ENCODE measurements at regions not wholly inside any gene's neighbourhood (a gene's known extent, or its start where the extent isn't known, plus 50 kb on each side); places are given as distances from the start of the nearest gene placed in this dataset.
"Not testable (repeated sequence)": the region's sequence is repeated elsewhere in the genome, so short reads cannot be mapped to it uniquely, and the experiment has no call there.

- DNase-seq (ENCODE audit: low spot score) = no peak
These were observed 115.6 kb upstream of the METAP2 start for GRCh38 chr12:95358111-95359083.

- DNase-seq (ENCODE audit: low spot score) = no peak
These were observed 108.0 kb upstream of the METAP2 start for GRCh38 chr12:95365912-95366311.

DNA sequence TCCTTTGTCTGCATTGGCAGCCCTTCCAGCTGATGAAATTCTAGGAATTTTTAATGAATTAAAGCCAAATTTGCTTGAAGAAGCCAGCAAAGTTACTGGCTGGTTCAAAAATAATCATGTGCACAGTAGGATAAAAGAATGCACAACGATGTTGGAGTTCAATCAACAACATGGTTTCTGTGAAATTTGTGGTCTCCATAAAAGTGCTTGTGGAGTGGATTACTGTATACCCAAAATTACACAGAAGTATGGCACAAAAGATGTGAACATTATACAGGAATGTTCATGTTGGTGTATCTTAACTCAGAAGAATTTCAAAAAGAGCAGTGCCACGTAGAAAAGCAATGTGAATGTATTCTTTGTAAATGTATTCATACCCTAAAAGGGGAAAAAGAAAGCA, 105.0 kb upstream of the METAP2 start:
- no peak for DNase-seq (ENCODE audit: low spot score)

- no peak for DNase-seq (ENCODE audit: low spot score)
These were observed 102.4 kb upstream of the METAP2 start for GRCh38 chr12:95371571-95371970.

DNA sequence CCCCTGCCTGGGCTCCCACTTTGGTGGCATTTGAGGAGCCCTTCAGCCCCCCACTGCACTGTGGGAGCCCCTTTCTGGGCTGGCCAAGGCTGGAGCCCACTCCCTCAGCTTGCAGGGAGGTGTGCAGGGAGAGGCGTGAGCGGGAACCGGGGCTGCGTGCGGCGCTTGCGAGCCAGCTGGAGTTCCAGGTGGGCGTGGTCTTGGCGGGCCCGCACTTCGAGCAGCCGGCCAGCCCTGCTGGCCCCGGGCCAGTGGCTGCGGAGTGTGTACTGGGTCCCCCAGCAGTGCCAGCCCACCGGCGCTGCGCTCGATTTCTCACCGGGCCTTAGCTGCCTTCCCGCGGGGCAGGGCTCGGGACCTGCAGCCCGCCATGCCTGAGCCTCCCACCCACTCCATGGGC, 94.5 kb upstream of the METAP2 start:
- not testable (repeated sequence) for DNase-seq (ENCODE audit: low spot score)

- not testable (repeated sequence) for DNase-seq (ENCODE audit: low spot score)
These were observed 93.6 kb upstream of the METAP2 start for GRCh38 chr12:95380334-95380733.

- DNase-seq (ENCODE audit: low spot score) = no peak
These were observed 92.8 kb upstream of the METAP2 start for GRCh38 chr12:95380997-95381786.

GRCh38 chr12:95383920-95384319, 90.0 kb upstream of the METAP2 start:
- not testable (repeated sequence) for DNase-seq (ENCODE audit: low spot score)

GRCh38 chr12:95384785-95385184, 89.2 kb upstream of the METAP2 start:
- no peak for DNase-seq (ENCODE audit: low spot score)

GRCh38 chr12:95385246-95386035, 88.5 kb upstream of the METAP2 start:
- DNase-seq (ENCODE audit: low spot score) = peak; percentile 61

- DNase-seq (ENCODE audit: low spot score) = peak; percentile 34
These were observed 87.9 kb upstream of the METAP2 start for GRCh38 chr12:95386051-95386450.

DNA sequence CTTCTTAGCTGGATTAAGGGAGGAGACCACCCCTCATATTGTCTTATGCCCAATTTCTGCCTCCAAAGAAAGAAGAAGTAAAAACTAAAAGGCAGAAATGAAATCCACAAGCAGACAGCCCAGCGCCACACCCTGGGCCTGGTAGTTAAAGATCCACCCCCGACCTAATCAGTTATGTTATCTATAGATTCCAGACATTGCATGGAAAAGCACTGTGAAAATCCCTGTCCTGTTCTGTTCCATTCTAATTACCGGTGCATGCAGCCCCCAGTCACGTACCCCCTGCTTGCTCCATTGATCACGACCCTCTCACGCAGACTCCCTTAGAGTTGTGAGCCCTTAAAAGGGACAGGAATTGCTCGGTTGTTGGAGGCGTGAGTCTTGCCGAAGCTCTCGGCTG, 85.7 kb upstream of the METAP2 start:
- DNase-seq (ENCODE audit: low spot score) = peak; percentile 18

DNA sequence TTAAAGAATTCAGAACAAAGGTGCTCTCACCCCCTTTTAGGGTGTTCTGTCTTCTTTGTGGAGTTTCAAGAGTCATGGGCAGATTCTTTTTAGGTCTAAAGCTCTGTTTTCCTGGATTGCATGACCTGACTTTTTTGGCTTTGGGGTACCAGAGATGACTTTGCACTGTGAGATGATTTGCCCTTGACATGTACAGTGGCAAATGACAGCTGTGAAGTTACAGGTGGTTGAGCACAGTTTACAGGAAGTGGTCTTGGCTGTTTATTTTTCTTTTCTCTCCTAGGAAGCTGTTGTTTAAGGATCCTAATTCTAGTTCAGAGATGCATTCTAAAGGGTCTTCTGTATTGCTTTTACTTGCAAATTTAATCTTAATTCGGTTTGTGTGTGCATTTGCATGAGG, 83.8 kb upstream of the METAP2 start:
- no peak for DNase-seq (ENCODE audit: low spot score)

DNA sequence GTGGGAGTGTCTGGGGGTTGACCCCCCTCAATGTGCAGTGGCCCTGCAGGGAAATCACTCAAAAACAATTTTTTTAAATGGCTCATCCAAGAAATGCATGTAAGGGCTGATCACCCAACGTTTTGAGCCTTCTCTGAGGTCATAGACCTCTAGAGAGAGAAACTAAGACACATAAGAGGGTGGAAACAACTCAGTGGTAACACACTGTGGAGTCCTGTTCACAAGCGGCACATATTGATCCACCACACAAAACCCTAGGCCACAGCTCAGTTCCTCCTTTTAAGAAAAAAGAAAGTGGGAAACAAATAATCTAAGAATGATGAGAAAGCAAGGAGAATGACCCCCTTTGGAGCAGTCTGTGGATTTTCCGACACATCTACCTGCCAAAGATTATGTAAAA, 83.0 kb upstream of the METAP2 start:
- DNase-seq (ENCODE audit: low spot score) = no peak

- no peak for DNase-seq (ENCODE audit: low spot score)
These were observed 80.7 kb upstream of the METAP2 start for GRCh38 chr12:95393191-95393790.

DNA sequence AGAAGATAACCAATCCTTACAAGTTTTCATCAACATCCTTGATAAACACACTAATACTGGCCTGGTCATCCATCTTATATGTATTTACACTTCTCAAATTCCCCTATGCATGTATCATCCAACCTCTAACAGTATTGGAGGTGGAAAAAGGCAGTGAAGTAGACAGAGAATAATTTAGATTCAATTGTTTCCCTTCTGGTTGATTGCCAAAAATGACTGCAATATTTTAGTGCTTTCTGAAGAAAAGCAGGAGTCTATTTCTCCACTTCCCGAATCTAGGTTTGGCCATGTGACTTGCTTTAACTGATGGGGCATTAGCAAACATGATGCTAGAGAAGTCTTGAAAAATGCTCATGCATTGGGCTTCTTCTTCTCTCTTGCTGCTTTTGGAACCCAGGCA, 78.3 kb upstream of the METAP2 start:
- DNase-seq (ENCODE audit: low spot score) = no peak

DNA sequence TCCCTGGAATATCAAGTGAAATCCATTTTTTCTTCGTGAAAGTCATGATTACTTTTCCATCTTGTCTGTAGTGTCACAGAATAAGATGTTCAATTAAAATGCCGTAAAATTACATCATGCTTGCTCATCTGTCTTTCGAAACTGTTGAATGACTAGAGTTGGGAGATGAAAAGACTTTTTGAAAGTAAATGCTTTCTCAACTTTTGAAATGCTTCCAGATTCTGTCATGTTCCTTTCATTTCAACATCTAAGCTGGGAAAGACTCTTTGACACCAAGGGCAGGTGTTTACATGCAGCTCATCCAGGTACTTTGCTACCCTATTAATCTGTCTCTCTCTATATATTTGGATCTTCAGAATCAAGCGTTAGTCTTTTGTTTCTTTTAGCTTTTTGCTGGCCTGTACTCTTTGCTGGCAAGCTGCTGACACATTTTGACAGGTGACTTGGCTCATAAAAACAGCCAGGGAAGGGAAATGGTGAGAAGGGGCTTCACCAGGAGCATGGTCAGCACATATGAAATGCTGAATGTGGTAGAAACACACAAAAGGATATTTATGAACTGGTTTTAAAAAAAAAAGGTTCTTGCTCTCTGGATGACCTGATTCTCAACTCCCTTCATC, 77.0 kb upstream of the METAP2 start:
- no peak for DNase-seq (ENCODE audit: low spot score)

DNA sequence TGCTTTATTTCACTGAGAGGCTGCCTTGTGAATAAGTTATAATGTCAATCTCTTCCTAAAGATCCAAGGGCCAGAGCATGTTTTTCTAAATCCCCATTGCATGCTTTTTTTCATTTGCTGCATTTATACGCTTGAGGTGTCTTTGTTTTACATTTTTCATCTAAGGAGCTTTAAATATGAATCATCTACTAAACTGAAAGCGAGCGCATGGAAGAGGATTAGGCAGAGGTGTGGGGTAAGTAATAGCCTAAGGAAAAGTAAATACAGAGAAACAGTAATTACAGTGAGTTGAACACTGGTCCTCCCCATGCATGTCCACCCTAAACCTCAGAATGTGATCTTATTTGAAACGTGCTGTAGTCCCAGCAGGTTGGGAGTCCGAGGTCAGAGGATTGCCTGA, 76.4 kb upstream of the METAP2 start:
- no peak for DNase-seq (ENCODE audit: low spot score)

DNA sequence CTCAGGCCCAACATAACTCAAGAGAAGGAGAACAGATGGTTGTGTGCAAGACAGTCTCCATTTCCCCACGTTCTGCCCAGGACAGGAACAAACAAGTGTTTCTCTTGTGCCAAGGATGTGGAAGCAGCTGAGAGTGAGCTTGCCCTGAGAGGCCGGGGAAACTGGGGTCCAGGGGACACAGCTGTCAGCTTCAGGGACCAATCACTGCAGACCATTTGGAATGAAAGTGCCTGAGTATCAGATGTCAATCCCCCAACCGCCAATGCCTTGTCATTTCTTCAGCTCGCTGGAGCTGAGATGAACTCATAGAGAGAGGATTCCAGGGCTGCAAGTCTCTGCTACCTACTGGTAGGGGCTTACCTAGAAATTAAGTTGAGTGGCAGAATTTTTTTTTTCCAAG, 71.9 kb upstream of the METAP2 start:
- DNase-seq (ENCODE audit: low spot score) = no peak

- DNase-seq (ENCODE audit: low spot score) = no peak
These were observed 65.8 kb upstream of the METAP2 start for GRCh38 chr12:95408201-95408600.

GRCh38 chr12:95411057-95411456, 62.9 kb upstream of the METAP2 start:
- no peak for DNase-seq (ENCODE audit: low spot score)
